Endothelial cell of hepatic sinusoid (primary cell): ENCODE measurements at regions not wholly inside any gene's neighbourhood (a gene's known extent, or its start where the extent isn't known, plus 50 kb on each side); places are given as distances from the start of the nearest gene placed in this dataset.

ENCODE experiments used
- in situ Hi-C: cut with HindIII; loops from 2 replicates; pipeline ENCODE4 v1.10.0; 2017; ENCODE audit warnings: low sequenced_read_pairs

GRCh38 chr2:6043238-6043637 is 351.1 kb downstream of the SOX11 start:
- in situ Hi-C loops, result no loop called here

GRCh38 chr2:6052649-6053048 is 360.5 kb downstream of the SOX11 start:
- in situ Hi-C loops, result loop anchor here (5.0 kb wide), 1 partner anchor 55 kb away; no protein-coding TSS in a partner anchor

GRCh38 chr2:6053743-6054142 is 361.6 kb downstream of the SOX11 start:
- in situ Hi-C loops, result loop anchor here (5.0 kb wide), 1 partner anchor 56 kb away; no protein-coding TSS in a partner anchor

GRCh38 chr2:6054161-6054671 is 362.0 kb downstream of the SOX11 start:
- in situ Hi-C loops, result loop anchor here (5.0 kb wide), 1 partner anchor 57 kb away; no protein-coding TSS in a partner anchor

GRCh38 chr2:6060992-6061663 is 368.9 kb downstream of the SOX11 start:
- in situ Hi-C loops, result no loop called here

GRCh38 chr2:6064757-6065156 is 372.6 kb downstream of the SOX11 start:
- in situ Hi-C loops, result no loop called here

- in situ Hi-C loops, result no loop called here
Observed at GRCh38 chr2:6065703-6066102, 373.5 kb downstream of the SOX11 start.

GRCh38 chr2:6067089-6067488 is 374.9 kb downstream of the SOX11 start:
- in situ Hi-C loops, result no loop called here

GRCh38 chr2:6067806-6068205 is 375.6 kb downstream of the SOX11 start:
- in situ Hi-C loops, result no loop called here

- in situ Hi-C loops, result no loop called here
Observed at GRCh38 chr2:6068429-6068828, 376.2 kb downstream of the SOX11 start.

- in situ Hi-C loops, result no loop called here
Observed at GRCh38 chr2:6069381-6069780, 377.2 kb downstream of the SOX11 start.

GRCh38 chr2:6071519-6071918 is 379.3 kb downstream of the SOX11 start:
- in situ Hi-C loops, result no loop called here

GRCh38 chr2:6072276-6072675 is 380.1 kb downstream of the SOX11 start:
- in situ Hi-C loops, result no loop called here

GRCh38 chr2:6072768-6073167 is 380.6 kb downstream of the SOX11 start:
- in situ Hi-C loops, result no loop called here

- in situ Hi-C loops, result no loop called here
Observed at GRCh38 chr2:6073191-6074088, 381.3 kb downstream of the SOX11 start.

GRCh38 chr2:6074089-6074643 is 382.0 kb downstream of the SOX11 start:
- in situ Hi-C loops, result no loop called here

- in situ Hi-C loops, result no loop called here
Observed at GRCh38 chr2:6077585-6077984, 385.4 kb downstream of the SOX11 start.

- in situ Hi-C loops, result no loop called here
Observed at GRCh38 chr2:6078414-6078813, 386.2 kb downstream of the SOX11 start.

- in situ Hi-C loops, result no loop called here
Observed at GRCh38 chr2:6079405-6079804, 387.2 kb downstream of the SOX11 start.

GRCh38 chr2:6080932-6081753 is 389.0 kb downstream of the SOX11 start:
- in situ Hi-C loops, result no loop called here
